GM12873 (cell line): ENCODE measurements at regions not wholly inside any gene's neighbourhood (a gene's known extent, or its start where the extent isn't known, plus 50 kb on each side); places are given as distances from the start of the nearest gene placed in this dataset.

Experiments used
- CTCF ChIP-seq: IDR thresholded peaks from 2 replicates; pipeline ENCODE4 v1.5.1; 2012; ENCODE audit warnings: low read depth, mild to moderate bottlenecking, moderate library complexity, low read length, control low read depth; ENCODE audit not compliant: insufficient read depth; ENCODE audit errors: missing control alignments

DNA sequence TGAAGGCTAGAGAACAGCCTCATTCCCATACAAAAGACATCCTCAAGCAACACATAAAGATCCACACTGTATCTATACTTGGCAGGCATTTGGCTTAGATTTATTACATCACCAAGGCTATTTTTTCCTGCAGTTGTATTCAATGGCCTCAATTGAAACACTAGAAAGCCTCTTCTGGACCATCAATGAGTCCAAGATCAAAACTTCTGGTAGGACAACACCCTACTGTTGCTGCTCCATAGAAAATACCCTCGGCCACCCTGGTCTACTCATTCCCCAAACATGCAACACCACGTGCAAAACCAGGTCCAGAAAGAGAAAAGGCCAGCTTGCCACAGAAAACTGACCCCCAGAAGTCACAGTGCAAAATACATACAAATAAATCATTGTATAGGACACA, 56.9 kb upstream of the CADM1 start:
- no peak for TF ChIP-seq CTCF

DNA sequence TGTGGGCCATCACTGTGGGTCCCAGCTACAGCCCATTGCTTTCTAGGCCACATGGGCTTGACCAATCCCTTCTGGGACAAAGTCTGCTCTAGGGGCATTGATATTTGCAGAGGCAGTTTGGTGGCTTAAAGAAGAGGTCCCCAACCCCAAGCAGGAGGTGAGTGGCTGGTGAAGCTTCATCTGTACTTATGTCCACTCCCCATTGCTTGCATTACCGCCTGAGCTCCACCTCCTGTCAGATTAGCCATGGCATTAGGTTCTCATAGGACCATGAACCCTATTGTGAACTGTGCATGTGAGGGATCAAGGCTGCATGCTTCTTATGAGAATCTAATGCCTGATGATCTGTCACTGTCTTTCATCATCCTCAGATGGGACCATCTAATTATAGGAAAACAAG, 54.4 kb upstream of the CADM1 start:
- no peak for TF ChIP-seq CTCF

- TF ChIP-seq CTCF = no peak
These were observed 53.5 kb upstream of the CADM1 start for GRCh38 chr11:115557681-115558080.

- TF ChIP-seq CTCF = no peak
These were observed 52.8 kb upstream of the CADM1 start for GRCh38 chr11:115556984-115557383.

GRCh38 chr11:115555336-115556090, 51.3 kb upstream of the CADM1 start:
- no peak for TF ChIP-seq CTCF
